Trophoblast cell (in vitro differentiated cells and primary cell): ENCODE measurements at regions not wholly inside any gene's neighbourhood (a gene's known extent, or its start where the extent isn't known, plus 50 kb on each side); places are given as distances from the start of the nearest gene placed in this dataset.

ENCODE experiments used
- DNase-seq, 2 donors: peaks; one replicate each; pipeline ENCODE4 v3.0.0-alpha.2; 2016
- H2AFZ ChIP-seq: 2 replicates; pipeline ENCODE4 v1.6.1; 2013; ENCODE audit warnings: low read length, moderate library complexity, mild to moderate bottlenecking; ENCODE audit not compliant: insufficient read depth, poor library complexity
- H2AK5ac ChIP-seq: 2 replicates; pipeline ENCODE4 v1.6.1; 2013; ENCODE audit warnings: mild to moderate bottlenecking, low read length
- H2BK120ac ChIP-seq: 2 replicates; pipeline ENCODE4 v1.6.1; 2013; ENCODE audit warnings: low read length, mild to moderate bottlenecking, moderate library complexity; ENCODE audit not compliant: insufficient read depth, poor library complexity
- H2BK12ac ChIP-seq: 2 replicates; pipeline ENCODE4 v1.6.1; 2013; ENCODE audit warnings: mild to moderate bottlenecking, low read length, moderate library complexity
- H2BK5ac ChIP-seq: 2 replicates; pipeline ENCODE4 v1.6.1; 2013; ENCODE audit warnings: low read length, low read depth, moderate library complexity, mild to moderate bottlenecking; ENCODE audit not compliant: poor library complexity
- H3K14ac ChIP-seq: 2 replicates; pipeline ENCODE4 v1.6.1; 2013; ENCODE audit warnings: mild to moderate bottlenecking, low read length
- H3K18ac ChIP-seq: 2 replicates; pipeline ENCODE4 v1.6.1; 2013; ENCODE audit warnings: mild to moderate bottlenecking, low read length
- H3K23ac ChIP-seq: 2 replicates; pipeline ENCODE4 v1.6.1; 2013; ENCODE audit warnings: low read length
- H3K27ac ChIP-seq: 2 replicates; pipeline ENCODE4 v1.5.1; 2013; ENCODE audit warnings: low read depth, mild to moderate bottlenecking, inconsistent platforms, low read length, moderate library complexity
- H3K27me3 ChIP-seq: 2 replicates; pipeline ENCODE4 v1.6.1; 2013; ENCODE audit warnings: inconsistent platforms, mild to moderate bottlenecking, low read length, moderate library complexity; ENCODE audit not compliant: insufficient read depth
- H3K36me3 ChIP-seq, 2 experiments: 1 replicate in 1 of 2; 2 replicates in 1 of 2; pipeline ENCODE4 v1.6.1; 2013; ENCODE audit warnings: low read length in 2 of 2, mild to moderate bottlenecking in 2 of 2, moderate library complexity in 1 of 2; ENCODE audit not compliant: insufficient read depth in 2 of 2, control insufficient read depth in 1 of 2
- H3K4ac ChIP-seq: 2 replicates; pipeline ENCODE4 v1.6.1; 2013; ENCODE audit warnings: low read depth, mild to moderate bottlenecking, low read length, moderate library complexity
- H3K4me1 ChIP-seq, 2 experiments: 1 replicate in 1 of 2; 2 replicates in 1 of 2; pipeline ENCODE4 v1.6.1; 2013; ENCODE audit warnings: low read length in 2 of 2, mild to moderate bottlenecking in 2 of 2, moderate library complexity in 1 of 2; ENCODE audit not compliant: insufficient read depth in 2 of 2, control insufficient read depth in 1 of 2
- H3K4me2 ChIP-seq: 2 replicates; pipeline ENCODE4 v1.6.1; 2013; ENCODE audit warnings: inconsistent platforms, mild to moderate bottlenecking, low read length, moderate library complexity
- H3K4me3 ChIP-seq: 2 replicates; pipeline ENCODE4 v1.5.1; 2013; ENCODE audit warnings: mild to moderate bottlenecking, low read depth, low read length, inconsistent platforms
- H3K79me1 ChIP-seq: one replicate; pipeline ENCODE4 v1.6.1; 2013; ENCODE audit warnings: low read length
- H3K79me2 ChIP-seq: 2 replicates; pipeline ENCODE4 v1.6.1; 2013; ENCODE audit warnings: low read length, mild to moderate bottlenecking; ENCODE audit not compliant: control insufficient read depth, insufficient read depth, poor library complexity
- H3K9ac ChIP-seq: 2 replicates; pipeline ENCODE4 v1.6.1; 2013; ENCODE audit warnings: mild to moderate bottlenecking, low read length
- H3K9me3 ChIP-seq: 2 replicates; pipeline ENCODE4 v1.6.1; 2013; ENCODE audit warnings: low read depth, mild to moderate bottlenecking, control low read depth, inconsistent platforms, low read length; ENCODE audit not compliant: insufficient read depth
- H4K12ac ChIP-seq: 2 replicates; pipeline ENCODE4 v1.6.1; 2013; ENCODE audit warnings: low read depth, mild to moderate bottlenecking, low read length, moderate library complexity
- H4K8ac ChIP-seq: 2 replicates; pipeline ENCODE4 v1.6.1; 2013; ENCODE audit warnings: low read depth, mild to moderate bottlenecking, low read length, moderate library complexity
- H4K91ac ChIP-seq: one replicate; pipeline ENCODE4 v1.6.1; 2013; ENCODE audit warnings: low read depth, mild to moderate bottlenecking, low read length, moderate library complexity
- WGBS: extraction: QIAGEN DNeasy Blood & Tissue Kit; methylation state at CpG from one replicate; pipeline ENCODE4 v1.1.7; 2013; ENCODE audit warnings: missing lambda C conversion rate; ENCODE audit not compliant: insufficient read length, insufficient coverage; ENCODE audit errors: extremely low coverage; 5-methylcytosine and 5-hydroxymethylcytosine counted together

GRCh38 chr2:176601066-176601465 is 331.8 kb downstream of the MTX2 start:
- Histone ChIP-seq H3K23ac (no peak overlapping the region), H3K79me2 (no peaks in the 10 kb centered on the region), H3K18ac (no peak overlapping the region), H3K9ac (no peak overlapping the region), H3K27ac (no peak overlapping the region), H3K36me3 (no peaks in the 10 kb centered on the region), H3K14ac (no peak overlapping the region), H2BK5ac (no peak overlapping the region), H4K8ac (no peak overlapping the region), H3K4me1 (no peaks in the 10 kb centered on the region), H3K4me3 (no peak overlapping the region), H4K91ac (no peak overlapping the region), H3K4ac (no peak overlapping the region), H3K27me3 (no peaks in the 10 kb centered on the region), H3K9me3 (peaks cover 1% of the 10 kb centered on the region), H2AK5ac (no peak overlapping the region), H4K12ac (no peak overlapping the region), H2AFZ (no peak overlapping the region), H2BK120ac (no peak overlapping the region), H2BK12ac (no peak overlapping the region), H3K4me2 (no peak overlapping the region), H3K79me1 (no peaks in the 10 kb centered on the region)
- no peak for DNase-seq
- no CpG with 5 or more reads among the region's 2 CpGs for WGBS

- Histone ChIP-seq H4K12ac (no peak overlapping the region), H3K27ac (no peak overlapping the region), H3K9me3 (peaks cover 3% of the 10 kb centered on the region), H3K4ac (no peak overlapping the region), H3K9ac (no peak overlapping the region), H2AFZ (no peak overlapping the region), H4K91ac (no peak overlapping the region), H3K4me1 (no peaks in the 10 kb centered on the region), H2BK5ac (no peak overlapping the region), H4K8ac (no peak overlapping the region), H2BK12ac (no peak overlapping the region), H3K23ac (no peak overlapping the region), H3K79me1 (no peaks in the 10 kb centered on the region), H3K14ac (no peak overlapping the region), H3K18ac (no peak overlapping the region), H3K79me2 (no peaks in the 10 kb centered on the region), H3K4me3 (no peak overlapping the region), H2BK120ac (no peak overlapping the region), H3K4me2 (no peak overlapping the region), H3K27me3 (no peaks in the 10 kb centered on the region), H2AK5ac (no peak overlapping the region), H3K36me3 (no peaks in the 10 kb centered on the region)
- no peak for DNase-seq
- no CpG with 5 or more reads among the region's 4 CpGs for WGBS
Observed at GRCh38 chr2:176612036-176612435, 342.8 kb downstream of the MTX2 start.

- H4K8ac ChIP-seq = no peak overlapping the region
- H2AFZ ChIP-seq = no peak overlapping the region
- no peak overlapping the region for H3K4me2 ChIP-seq
- H3K27me3 ChIP-seq = no peaks in the 10 kb centered on the region
- DNase-seq = peak; percentile 51 to 77
- no peak overlapping the region for H2BK5ac ChIP-seq
- H4K12ac ChIP-seq = no peak overlapping the region
- no peaks in the 10 kb centered on the region for H3K79me1 ChIP-seq
- no peak overlapping the region for H2AK5ac ChIP-seq
- H3K79me2 ChIP-seq = no peaks in the 10 kb centered on the region
- H4K91ac ChIP-seq = no peak overlapping the region
- no peak overlapping the region for H2BK120ac ChIP-seq
- no peak overlapping the region for H3K18ac ChIP-seq
- H3K4ac ChIP-seq = no peak overlapping the region
- H3K9ac ChIP-seq = no peak overlapping the region
- no peaks in the 10 kb centered on the region for H3K36me3 ChIP-seq
- H3K23ac ChIP-seq = no peak overlapping the region
- no CpG with 5 or more reads among the region's 3 CpGs for WGBS
- H3K27ac ChIP-seq = no peak overlapping the region
- H3K4me3 ChIP-seq = no peak overlapping the region
- no peaks in the 10 kb centered on the region for H3K4me1 ChIP-seq
- H2BK12ac ChIP-seq = no peak overlapping the region
- no peak overlapping the region for H3K14ac ChIP-seq
- H3K9me3 ChIP-seq = no peaks in the 10 kb centered on the region
Observed at GRCh38 chr2:176612736-176613135, 343.5 kb downstream of the MTX2 start.

GRCh38 chr2:176613323-176613987 is 344.2 kb downstream of the MTX2 start:
- H2BK5ac ChIP-seq = no peak overlapping the region
- H3K23ac ChIP-seq = no peak overlapping the region
- no peaks in the 10 kb centered on the region for H3K27me3 ChIP-seq
- H3K9ac ChIP-seq = no peak overlapping the region
- H2AFZ ChIP-seq = no peak overlapping the region
- H3K4me3 ChIP-seq = no peak overlapping the region
- no peak overlapping the region for H3K14ac ChIP-seq
- H2AK5ac ChIP-seq = no peak overlapping the region
- no peak overlapping the region for H3K27ac ChIP-seq
- no peak overlapping the region for H4K12ac ChIP-seq
- no peaks in the 10 kb centered on the region for H3K36me3 ChIP-seq
- H3K18ac ChIP-seq = no peak overlapping the region
- H3K4me1 ChIP-seq = no peaks in the 10 kb centered on the region
- H4K8ac ChIP-seq = no peak overlapping the region
- H2BK120ac ChIP-seq = no peak overlapping the region
- no peak overlapping the region for H3K4ac ChIP-seq
- no peak overlapping the region for H3K4me2 ChIP-seq
- H2BK12ac ChIP-seq = no peak overlapping the region
- no peaks in the 10 kb centered on the region for H3K9me3 ChIP-seq
- H4K91ac ChIP-seq = no peak overlapping the region
- no CpG with 5 or more reads among the region's 3 CpGs for WGBS
- DNase-seq = peak in 1 of 2 donors; percentile 2
- H3K79me2 ChIP-seq = no peaks in the 10 kb centered on the region
- H3K79me1 ChIP-seq = no peaks in the 10 kb centered on the region
